Stimulated activated CD8-positive, alpha-beta memory T cell treated with anti-CD3 and anti-CD28 coated beads, Interleukin-7, amount 100 ng/mL, for 4 hours (primary cell): ENCODE measurements at regions not wholly inside any gene's neighbourhood (a gene's known extent, or its start where the extent isn't known, plus 50 kb on each side); places are given as distances from the start of the nearest gene placed in this dataset.
"Not testable (repeated sequence)": the region's sequence is repeated elsewhere in the genome, so short reads cannot be mapped to it uniquely, and the experiment has no call there.

Source experiments
- DNase-seq, 2 donors: peaks; one replicate each; pipeline ENCODE4 v3.0.0-alpha.2; 2020; ENCODE audit warnings: low read depth in 2 of 2

DNA sequence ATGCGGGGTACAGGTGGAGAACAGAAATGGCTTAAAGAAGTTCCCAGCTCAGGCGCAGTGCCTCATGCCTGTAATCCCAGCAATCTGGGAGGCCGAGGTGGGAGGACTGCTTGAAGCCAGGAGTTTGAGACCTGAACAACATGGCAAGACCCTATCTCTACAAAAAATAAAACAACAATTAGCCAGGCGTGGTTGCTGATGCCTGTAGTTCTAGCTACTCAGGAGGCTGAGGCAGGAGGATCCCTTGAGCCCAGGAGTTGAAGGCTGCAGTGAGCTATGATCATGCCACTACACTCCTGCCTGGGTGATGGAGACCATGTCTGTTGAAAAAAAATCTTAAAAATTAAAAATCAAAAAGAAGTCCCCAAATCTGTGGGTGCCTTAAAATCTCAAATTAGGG lies 228.3 kb upstream of the WSB1 start:
- no peak for DNase-seq

DNA sequence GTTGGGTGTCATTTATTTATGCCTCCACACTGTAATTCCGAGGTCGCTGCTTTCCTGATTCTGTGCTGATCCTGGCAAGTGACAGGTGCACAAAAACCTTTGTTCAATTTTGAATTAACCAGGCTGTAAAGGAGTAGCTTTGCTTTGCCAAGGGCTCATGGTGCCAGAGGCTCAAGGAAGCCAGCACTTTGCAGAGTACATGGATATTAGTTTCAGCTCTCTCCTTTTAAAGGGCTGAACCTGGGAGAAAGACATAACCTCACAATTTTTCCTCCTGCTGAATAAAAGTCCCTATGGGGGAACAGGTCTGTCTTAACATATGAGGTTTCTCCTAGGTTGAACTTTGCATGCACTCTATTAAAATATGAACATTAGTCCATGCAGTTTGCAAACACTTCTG lies 227.6 kb upstream of the WSB1 start:
- DNase-seq = no peak

DNA sequence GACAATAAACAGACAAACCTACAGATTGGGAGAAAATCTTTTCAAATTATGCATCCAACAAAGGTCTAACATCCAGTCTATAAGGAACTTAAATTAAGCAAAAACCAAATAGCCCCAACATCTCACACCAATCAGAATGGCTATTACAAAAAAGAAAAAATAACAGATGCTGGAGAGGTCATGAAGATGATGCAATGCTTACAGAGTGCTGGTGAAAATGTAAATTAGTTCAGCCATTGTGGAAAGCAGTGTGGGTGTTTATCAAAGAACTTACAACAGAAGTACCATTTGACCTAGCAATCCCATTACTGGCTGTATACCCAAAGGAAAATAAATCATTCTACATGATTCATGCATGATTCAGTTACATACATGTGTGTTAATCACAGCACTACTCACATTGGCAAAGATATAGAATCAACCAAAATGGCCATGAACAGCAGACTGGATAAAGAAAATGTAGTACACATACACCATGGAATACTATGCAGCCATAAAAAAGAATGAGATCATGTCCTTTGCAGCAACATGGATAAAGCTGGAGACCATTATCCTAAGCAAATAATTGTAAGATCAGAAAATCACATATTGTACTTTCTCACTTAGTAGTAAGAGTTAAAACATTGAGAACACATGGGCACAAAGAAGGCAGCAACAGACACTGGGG lies 223.9 kb upstream of the WSB1 start:
- DNase-seq = no peak

DNA sequence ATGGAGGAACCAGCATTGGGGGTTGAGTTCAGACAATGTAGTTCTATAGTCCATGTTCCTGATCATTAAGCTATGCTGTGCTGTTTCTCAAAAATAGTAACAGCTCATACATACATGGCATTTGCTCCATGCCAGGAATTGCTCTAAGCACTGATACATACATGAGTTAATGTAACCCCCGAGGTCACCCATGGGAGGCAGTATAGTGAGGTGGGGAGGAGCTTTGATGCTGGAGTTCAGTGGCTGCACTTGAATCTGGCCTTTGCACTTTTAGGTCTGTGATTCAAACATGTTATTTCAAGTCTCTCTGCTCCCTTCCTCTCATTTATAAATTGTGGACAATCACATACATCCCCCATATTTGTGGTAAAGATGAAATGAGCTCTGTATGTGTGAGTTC lies 223.1 kb upstream of the WSB1 start:
- no peak for DNase-seq

DNA sequence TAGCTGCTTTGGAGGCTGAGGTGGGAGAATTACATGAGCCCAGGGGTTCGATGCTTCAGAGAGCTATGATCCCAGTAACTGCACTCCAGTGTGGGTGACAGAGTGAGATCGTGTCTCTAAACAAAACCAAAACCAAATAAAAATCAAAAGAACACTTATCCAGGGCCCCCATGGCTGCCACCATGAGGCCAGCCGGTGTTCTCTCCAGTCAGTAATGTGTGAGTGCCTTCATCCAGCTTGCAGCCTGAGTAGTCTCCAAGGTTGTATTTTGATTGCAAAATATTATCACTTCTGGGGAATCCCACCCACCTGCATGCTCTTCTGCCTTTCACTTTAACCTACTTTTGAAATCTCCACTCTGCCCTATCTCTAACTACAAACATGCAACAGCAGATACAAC lies 221.0 kb upstream of the WSB1 start:
- no peak for DNase-seq

DNA sequence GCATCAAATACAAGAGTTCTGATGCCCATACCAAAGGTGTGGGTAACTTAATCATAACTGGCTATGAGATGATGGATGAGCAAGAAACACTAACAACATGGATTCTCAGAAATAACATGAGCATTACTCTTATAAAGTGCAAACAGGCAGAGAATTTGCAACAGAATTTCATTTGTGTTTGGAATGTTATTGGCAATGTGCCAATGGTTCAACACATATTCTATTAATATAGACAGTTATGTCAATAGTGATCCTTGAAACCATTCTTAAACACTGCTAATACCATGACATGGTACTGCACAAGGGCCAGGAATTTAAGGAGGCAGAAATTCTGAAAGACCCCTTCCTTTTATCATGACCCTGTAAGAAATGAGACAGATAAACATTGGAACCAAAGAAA lies 217.1 kb upstream of the WSB1 start:
- DNase-seq = no peak

DNA sequence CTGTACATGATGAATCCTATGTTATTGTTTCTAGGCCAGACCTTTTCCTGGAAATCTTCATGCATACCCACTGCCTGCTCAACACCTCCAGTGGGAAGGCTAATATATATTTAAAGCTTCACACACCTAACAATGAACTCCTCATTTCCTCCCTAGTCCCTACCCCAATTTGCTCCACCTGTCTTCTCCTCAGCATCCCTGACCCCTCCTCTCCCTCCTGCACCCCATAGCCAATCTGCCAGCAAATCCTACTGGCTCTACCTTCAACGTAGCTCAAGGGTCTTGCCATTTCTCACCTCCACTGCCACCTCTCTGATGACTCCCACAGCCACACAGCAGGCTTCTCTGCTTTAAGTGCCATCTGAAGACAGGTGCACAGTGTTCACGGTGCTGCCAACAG lies 215.6 kb upstream of the WSB1 start:
- no peak for DNase-seq

DNA sequence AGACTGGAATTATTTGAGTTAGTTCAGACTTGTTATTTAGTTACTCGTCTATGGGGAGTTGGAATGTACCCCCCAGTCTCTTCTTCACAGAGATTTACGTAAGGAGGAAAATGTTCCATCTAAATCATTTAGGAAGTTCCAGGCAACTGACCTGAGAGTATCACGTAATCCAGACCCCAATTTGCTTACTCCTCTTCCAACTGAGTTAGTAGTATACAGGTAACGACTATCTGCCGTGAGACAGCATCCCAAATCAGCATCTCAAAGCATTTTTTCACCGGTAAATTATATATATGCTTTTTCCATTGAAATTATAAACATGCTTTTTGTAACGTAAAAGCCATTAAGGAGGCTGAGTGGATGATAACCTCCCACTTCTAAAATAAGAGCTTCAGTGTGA lies 214.3 kb upstream of the WSB1 start:
- no peak for DNase-seq

DNA sequence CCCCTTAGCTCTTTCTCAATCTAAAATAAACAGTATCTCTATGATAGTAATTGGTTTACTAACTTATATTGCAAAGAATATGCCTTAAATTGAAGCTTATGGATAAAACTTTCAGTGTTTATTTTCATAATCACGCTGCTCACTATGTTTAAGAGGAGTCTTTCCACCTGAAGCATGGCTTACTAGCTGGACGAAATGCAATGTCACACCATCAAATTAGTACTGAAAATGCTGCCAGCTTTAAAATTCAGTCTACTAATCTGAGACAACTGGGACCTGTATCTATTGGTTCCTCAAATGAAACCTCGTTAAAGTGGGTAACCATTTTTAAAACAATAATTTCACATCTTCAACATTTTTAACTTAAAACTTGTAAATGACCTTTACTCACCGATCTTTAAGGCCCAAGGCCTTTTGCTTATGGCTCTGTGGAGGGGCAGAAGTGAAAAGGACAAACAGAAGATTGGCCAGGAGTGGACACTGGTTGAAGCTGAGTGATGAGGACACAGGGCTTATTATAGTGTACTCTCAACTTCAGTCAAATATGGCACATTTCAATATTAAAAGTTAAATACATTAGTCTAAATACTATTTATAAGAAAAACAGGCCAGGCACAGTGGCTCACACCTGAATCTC lies 212.8 kb upstream of the WSB1 start:
- no peak for DNase-seq

DNA sequence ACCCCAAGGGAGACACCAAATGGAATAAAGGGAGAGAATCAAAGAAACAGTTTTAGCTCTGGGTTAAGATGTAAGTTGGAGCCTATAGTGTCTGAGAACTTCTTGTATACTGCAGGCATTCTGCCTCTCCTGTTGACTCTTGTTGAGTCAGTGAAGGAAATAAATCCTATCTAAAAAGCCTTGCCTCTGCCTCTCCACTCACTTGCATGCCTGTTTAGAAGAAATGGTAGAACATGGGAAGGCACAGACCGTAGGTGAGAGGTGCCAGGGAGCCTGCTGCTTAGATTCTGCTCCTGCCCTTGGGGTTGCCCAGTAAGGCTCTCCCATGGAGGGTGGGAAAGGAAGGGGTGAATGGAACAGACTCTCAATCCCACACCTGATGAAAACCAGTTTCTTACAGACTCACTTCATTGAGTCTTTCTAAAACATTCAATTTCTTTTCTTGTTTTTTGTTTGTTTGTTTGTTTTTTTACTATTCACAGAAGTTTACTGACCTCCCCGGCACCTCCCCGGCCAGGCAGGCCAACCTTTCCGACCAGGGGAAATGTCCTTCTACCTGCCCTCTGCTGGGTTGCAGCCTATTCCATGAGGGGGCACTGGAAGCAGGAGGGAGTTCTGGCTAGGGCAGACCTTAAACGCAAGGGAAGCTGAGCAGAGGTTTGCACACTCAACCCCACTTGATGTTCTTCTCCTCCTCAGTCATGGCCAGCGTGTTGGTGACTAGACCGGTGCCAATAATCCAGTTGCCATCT lies 211.7 kb upstream of the WSB1 start:
- DNase-seq = no peak

DNA sequence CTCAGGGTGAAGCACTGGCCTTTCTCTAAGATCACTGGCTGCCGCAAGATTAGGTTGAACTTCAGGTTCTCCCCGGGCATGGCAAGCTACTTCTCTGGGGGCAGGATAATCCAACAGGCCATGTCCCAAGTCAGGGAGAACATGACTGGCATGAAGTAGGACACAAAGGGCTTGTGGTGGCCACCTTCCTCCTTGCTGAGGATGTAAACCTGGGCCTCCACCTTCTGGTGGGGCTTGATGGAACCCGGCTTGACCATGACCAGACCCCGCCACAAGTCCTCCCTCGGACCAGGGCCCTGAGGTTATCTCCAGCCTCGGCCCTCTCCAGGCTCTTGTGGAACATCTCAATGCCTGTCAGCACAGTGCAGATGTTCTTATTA lies 211.1 kb upstream of the WSB1 start:
- DNase-seq = no peak

DNA sequence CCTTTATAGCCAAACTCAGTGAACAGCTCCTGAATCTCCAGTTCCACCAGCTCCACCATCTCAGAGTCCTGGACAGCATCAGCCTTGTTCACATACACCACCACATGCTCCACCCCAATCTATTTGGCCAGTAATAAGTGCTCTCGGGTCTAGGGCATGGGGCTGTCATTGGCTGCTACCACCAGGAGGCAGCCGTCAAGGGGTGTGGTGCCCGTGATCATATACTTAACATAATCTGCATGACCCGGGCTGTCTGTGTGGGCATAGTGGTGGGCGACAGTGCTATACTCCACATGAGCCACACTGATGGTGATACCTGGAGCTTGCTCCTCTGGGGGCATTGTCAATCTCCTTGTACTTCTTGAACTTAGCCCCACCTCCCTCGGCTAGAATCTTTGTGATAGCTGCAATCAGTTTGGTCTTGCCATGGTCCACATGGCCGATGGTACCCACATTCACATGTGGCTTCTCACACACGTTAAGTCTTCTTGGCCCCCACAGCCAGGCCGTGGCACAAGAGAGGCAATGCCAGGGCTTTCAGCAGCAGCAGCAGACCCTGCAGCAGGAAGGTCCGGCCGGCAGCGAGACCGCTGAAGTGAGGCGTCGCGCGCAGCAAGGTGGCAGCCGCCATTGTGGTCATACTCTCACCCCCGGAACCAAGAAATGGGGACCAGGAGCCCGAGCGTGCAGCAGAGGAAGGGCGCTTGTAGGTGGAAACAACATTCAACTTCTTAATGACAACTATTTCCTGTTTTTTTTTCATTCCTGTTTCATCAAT lies 210.3 kb upstream of the WSB1 start:
- no peak for DNase-seq

DNA sequence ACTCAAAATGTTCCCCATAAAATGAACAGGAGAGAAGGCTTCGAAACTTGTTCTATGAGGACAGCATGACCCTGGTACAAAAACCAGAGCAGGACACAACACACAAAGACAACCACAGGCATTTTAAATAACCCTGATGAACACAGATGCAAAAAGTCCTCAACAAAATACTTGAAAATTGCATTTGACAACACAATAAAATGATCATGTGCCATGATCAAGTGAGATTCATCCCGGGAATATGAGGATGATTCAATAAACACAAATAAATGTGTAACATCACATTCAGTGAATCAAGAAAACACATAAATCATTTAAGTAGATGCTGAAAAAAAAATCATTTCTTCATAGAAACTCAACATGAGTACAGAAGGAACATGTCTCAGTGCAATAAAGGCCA lies 208.4 kb upstream of the WSB1 start:
- DNase-seq = no peak

DNA sequence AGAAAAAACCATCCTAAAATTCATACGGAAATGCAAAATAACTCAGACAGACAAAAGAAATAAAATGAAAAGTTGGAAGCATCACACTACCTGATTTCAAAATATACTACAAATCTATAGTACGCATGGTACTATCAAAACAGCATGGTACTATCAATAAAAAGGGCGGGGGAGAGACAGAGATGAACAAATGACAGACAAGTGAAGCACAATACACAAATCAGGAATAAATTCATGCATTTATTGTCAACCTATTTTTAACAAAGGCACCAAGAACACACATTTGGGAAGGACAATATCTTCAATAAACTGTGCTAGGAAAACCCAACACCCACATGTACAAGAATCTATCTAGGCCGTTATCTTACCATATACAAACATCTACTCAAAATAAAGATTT lies 207.4 kb upstream of the WSB1 start:
- no peak for DNase-seq

DNA sequence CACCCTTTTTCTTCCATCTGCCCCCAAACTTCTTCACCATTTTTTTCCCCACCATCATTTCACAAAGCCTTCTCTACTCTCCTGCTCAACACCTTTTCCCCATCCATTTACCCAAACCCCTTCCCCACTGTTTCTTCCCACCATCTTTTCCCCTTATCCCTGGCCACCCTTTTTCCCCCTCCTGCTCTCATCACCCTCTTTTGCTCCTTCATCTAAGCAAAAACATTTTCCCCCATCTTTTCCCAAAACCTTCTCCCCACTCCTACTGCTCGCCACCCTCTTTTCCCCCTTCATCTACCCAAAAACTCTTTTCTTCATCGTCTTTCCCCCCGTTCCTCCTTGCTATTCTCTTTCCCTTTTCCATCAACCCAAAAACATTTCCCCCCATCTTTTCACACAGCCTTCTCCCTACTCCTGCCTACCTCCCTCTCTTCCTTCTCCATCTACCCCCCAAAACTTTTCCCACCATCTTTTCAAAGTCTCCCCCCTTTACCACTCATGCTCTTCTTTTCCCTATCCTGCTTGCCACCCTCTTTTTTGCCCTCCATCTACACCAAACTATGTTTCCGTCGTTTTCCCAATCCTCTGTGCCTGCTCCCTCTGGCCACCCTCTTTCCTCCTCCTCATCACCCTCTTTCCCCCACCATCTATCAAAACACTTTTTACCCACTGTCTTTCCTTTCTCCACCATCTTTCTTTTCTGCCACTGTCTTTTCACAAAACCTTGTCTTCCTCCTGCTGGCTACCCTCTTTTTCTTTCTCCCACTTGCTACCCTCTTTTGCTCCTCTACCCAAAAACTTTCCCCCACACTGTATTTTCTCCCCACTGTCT lies 205.8 kb upstream of the WSB1 start:
- DNase-seq = no peak

DNA sequence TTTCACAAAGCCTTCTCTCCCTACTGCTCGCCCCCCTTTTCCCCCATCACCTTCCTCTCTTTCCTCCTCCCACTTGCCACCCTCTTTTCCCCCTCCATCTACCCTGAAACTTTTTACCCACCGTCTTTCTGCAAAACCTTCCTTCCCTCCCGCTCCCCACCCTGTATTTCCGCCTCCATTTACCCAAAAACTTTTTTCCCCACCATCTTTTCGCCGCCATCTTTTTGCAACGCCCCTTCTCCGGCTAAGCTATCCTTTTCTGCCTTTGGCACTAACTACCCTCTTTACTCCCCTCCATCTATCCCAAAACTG lies 205.2 kb upstream of the WSB1 start:
- no peak for DNase-seq

DNA sequence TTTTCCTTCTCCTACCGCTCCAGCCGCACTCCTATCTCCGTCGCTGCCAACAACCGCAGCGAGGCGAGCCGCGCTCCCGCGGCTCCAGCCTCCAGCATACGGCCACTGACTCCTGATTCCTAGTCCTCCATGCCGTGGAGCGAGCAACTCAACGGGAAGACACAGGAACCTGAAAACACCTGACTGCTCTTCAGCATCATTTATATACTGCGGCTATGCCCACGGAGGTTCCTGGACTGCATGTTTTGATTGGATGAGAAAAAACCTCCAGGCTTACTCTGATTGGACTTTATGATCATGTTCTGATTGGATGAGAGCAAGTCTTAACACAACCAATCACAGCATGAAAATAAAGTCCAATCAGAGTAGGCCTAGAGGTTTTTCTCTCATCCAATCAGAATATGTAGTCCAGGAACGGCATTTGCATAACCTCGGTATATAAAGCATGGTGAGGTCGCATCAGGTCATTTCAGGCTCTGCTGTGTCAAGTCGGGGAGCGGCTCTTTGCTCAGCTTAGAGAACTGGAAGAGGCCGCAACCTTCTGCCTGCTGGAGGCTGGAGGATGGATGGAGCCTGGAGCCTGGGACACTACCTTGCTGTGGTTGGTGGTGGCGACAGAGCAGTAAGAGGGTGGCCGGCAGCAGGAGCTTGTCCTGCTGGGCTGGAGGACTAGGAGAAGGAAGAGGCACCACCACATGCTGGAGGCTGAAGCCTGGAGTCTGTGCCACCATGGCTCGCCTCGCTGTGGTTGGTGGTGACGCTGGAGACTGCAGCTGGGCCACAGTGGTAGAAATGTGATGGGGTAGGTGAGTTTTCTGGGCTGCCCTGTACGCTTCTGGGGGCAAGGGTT lies 204.6 kb upstream of the WSB1 start:
- not testable (repeated sequence) for DNase-seq

DNA sequence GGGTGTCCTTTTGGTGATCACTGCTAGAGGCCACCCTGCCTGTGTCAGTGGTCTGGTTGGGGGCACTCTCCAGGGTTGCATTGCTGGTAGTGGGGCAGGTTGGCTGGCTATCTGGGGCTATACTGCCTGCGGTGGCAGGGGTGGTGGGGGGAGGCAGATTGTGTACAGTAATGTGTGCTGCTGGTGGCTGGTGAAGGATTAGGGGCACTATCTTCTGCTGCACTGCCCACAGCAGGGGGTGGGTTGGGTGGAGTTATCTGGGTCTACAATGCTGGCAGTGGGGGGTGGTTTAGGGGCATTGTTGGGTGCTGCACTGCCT lies 204.0 kb upstream of the WSB1 start:
- no peak for DNase-seq

DNA sequence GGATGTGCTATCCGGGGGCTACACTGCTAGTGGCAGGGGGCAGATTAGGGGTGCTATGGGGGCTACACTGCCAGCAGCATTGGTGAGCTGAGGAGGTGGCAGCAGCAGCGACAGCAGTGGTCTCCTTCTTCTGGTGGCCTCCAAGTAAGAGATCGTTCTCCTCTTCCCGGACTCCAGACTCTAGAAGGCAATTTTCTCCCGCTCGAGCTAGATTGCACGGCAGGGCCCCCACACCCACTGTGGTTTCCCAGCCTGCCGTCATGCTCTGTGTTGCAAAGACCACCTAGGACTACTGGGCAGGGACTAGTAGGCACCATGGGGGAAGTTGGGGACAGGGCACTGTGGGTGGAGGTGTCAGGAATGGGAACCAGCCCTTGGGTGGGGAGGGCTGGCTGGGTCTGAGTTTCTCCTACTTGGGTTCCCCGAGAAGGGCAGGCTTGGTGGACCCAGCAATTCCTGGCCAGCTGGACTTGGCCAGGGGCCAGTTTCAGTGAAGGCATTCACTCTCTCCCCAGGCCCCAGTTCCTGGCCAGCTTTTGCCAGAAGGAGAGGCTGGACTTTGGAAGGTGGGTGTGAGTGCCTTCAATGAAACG lies 203.4 kb upstream of the WSB1 start:
- not testable (repeated sequence) for DNase-seq

DNA sequence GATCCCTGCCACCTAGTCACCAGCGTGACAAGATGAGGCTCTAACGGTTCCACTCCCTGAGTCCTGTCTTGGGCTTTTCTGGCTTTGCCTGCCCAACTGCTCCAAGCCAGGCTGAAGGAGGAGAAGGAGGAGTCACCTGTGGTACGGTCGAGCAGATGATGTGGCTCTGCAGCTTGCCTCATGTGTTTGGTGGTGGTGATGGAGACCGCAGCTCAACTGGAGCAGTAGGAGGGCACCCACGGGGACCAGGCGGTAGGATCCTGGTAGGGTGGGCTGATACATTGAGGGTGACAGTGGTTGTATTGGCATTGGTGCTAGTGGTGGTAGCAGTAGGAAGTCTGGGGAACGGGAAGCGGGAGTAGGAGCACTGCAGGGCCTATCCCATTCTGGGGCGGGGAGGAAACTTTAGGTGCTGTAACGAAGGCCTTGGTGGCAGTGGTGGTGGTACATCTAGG lies 202.8 kb upstream of the WSB1 start:
- DNase-seq = no peak

DNA sequence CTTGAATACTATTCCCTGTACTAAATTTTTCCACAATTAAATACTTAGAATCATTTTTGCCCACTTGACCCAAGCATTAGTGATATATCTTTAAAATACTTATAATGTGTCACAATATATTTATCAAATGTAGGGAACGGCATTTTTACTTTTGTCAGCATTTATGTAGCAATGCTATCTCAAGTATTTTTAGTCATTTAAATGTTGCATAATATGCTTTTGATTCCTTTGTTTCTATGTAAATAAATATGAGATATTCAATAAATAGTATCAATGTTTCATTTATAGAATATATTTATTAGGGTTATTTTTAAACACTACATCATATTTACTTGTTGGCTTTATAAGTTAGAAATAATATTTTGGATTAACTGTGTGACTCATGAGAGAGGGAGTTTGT lies 199.7 kb upstream of the WSB1 start:
- not testable (repeated sequence) for DNase-seq
